SK-N-SH (cell line): ENCODE measurements at regions not wholly inside any gene's neighbourhood (a gene's known extent, or its start where the extent isn't known, plus 50 kb on each side); places are given as distances from the start of the nearest gene placed in this dataset.
A peak's percentile ranks its signal among the peaks of the same experiment; 100 is the strongest.

ENCODE experiments used
- CTCF ChIA-PET: fragments of 300-600, 350-600 bp; formaldehyde crosslinking; extraction: SDS; loops from one replicate; lab custom pipeline; 2021; lab: Yijun Ruan, JAX
- POLR2A ChIA-PET: fragments of 350-600 bp; sonication (Branson Sonifier 250); formaldehyde crosslinking; extraction: SDS; loops from one replicate; lab custom pipeline; 2020; ENCODE audit warnings: antibody characterized with exemption, inconsistent platforms; lab: Yijun Ruan, JAX
- DNase-seq: peaks from one replicate; pipeline ENCODE4 v3.0.0; 2012
- H2AFZ ChIP-seq: fragments of 200-600 bp; sonication (generic); 2 replicates; pipeline ENCODE4 v1.8.1; 2016; ENCODE audit warnings: antibody characterized with exemption, mild to moderate bottlenecking, low read depth
- H3F3A ChIP-seq: fragments of 200-600 bp; sonication (generic); replicated peaks from 2 replicates; pipeline ENCODE3; 2016; ENCODE audit warnings: antibody characterized with exemption, mild to moderate bottlenecking; ENCODE audit not compliant: insufficient read depth
- H3K27ac ChIP-seq, 2 experiments: fragments of 200-500 bp in 1 of 2; fragments of 200-600 bp in 1 of 2; sonication (Bioruptor generic) in 1 of 2; sonication (generic), shearing (Covaris generic) in 1 of 2; 2 replicates each; pipeline versions ENCODE4 v1.5.1 to v1.6.1; 2014 to 2016; ENCODE audit warnings: low read depth in 2 of 2, inconsistent platforms in 1 of 2, low read length in 1 of 2, mild to moderate bottlenecking in 1 of 2, mixed read lengths in 1 of 2
- H3K27me3 ChIP-seq: fragments of 200-600 bp; sonication (generic), shearing (Covaris generic); 2 replicates; pipeline ENCODE4 v1.6.1; 2016; ENCODE audit warnings: mixed run types; ENCODE audit not compliant: insufficient read depth
- H3K36me3 ChIP-seq, 2 experiments: fragments of 200-500 bp in 1 of 2; fragments of 200-600 bp in 1 of 2; sonication (Bioruptor generic) in 1 of 2; sonication (generic) in 1 of 2; replicated peaks in 1 of 2; 2 replicates each; pipeline versions ENCODE3 to v1.5.1; 2014 to 2016; ENCODE audit warnings: low read length in 1 of 2, mild to moderate bottlenecking in 1 of 2; ENCODE audit not compliant: insufficient read depth in 2 of 2, control insufficient read depth in 1 of 2
- H3K4me1 ChIP-seq, 2 experiments: fragments of 200-500 bp in 1 of 2; fragments of 200-600 bp in 1 of 2; sonication (Bioruptor generic) in 1 of 2; sonication (generic), shearing (Covaris generic) in 1 of 2; 2 replicates each; pipeline versions ENCODE4 v1.5.1 to v1.6.1; 2014 to 2016; ENCODE audit warnings: low read depth in 1 of 2, low read length in 1 of 2, mixed run types in 1 of 2; ENCODE audit not compliant: insufficient read depth in 2 of 2, control insufficient read depth in 1 of 2
- H3K4me2 ChIP-seq: fragments of 200-600 bp; sonication (generic), shearing (Covaris generic); 2 replicates; pipeline ENCODE4 v1.6.1; 2017; ENCODE audit warnings: mixed run types
- H3K4me3 ChIP-seq, 2 experiments: fragments of 200-500 bp in 1 of 2; fragments of 200-600 bp in 1 of 2; sonication (Bioruptor generic) in 1 of 2; sonication (generic), shearing (Covaris generic) in 1 of 2; 2 replicates each; pipeline versions ENCODE4 v1.5.1 to v1.8.1; 2014 to 2016; ENCODE audit warnings: low read depth in 2 of 2, inconsistent platforms in 1 of 2, low read length in 1 of 2, mild to moderate bottlenecking in 1 of 2, mixed read lengths in 1 of 2, moderate library complexity in 1 of 2
- H3K79me2 ChIP-seq: fragments of 200-600 bp; sonication (generic); 2 replicates; pipeline ENCODE4 v1.8.1; 2017; ENCODE audit warnings: mild to moderate bottlenecking; ENCODE audit not compliant: insufficient read depth
- H3K9ac ChIP-seq: fragments of 200-600 bp; sonication (generic); 2 replicates; pipeline ENCODE4 v1.6.1; 2017; ENCODE audit warnings: mixed run types
- H3K9me2 ChIP-seq: fragments of 200-600 bp; sonication (generic); 2 replicates; pipeline ENCODE4 v1.6.1; 2017; ENCODE audit warnings: mixed run types
- H3K9me3 ChIP-seq: fragments of 200-600 bp; sonication (generic); 2 replicates; pipeline ENCODE4 v1.6.1; 2017; ENCODE audit warnings: mixed run types, mild to moderate bottlenecking, moderate library complexity
- H4K20me1 ChIP-seq: fragments of 200-600 bp; sonication (generic); 2 replicates; pipeline ENCODE4 v1.6.1; 2017; ENCODE audit warnings: mild to moderate bottlenecking, mixed run types; ENCODE audit not compliant: insufficient read depth
- CHD2 ChIP-seq: fragments of 150-350 bp; IDR thresholded peaks from 2 replicates; pipeline ENCODE4 v1.6.1; 2018; ENCODE audit warnings: low read length; ENCODE audit not compliant: partially characterized antibody
- CTCF ChIP-seq: fragments of 200-600 bp; sonication (generic); IDR thresholded peaks from 2 replicates; pipeline ENCODE4 v1.6.1; 2017; ENCODE audit warnings: antibody characterized with exemption, mild to moderate bottlenecking, moderate library complexity
- EP300 ChIP-seq, 2 experiments: IDR thresholded peaks; 2 replicates each; pipeline versions ENCODE4 v1.4.0 to v1.6.1; 2012; ENCODE audit warnings: borderline replicate concordance in 1 of 2, low read depth in 1 of 2, low read length in 1 of 2
- FOXJ3 ChIP-seq: sonication (generic); formaldehyde crosslinking; IDR thresholded peaks from 2 replicates; pipeline ENCODE4 v1.5.1; 2020; ENCODE audit warnings: mild to moderate bottlenecking, missing genetic modification reagents
- FOXM1 ChIP-seq: IDR thresholded peaks from 2 replicates; pipeline ENCODE4 v1.4.0; 2012; ENCODE audit warnings: low read depth, mild to moderate bottlenecking
- GATA2 ChIP-seq: sonication (generic); formaldehyde crosslinking; IDR thresholded peaks from 2 replicates; pipeline ENCODE4 v1.5.0; 2020; ENCODE audit warnings: mild to moderate bottlenecking, missing genetic modification reagents
- IRF3 ChIP-seq: fragments of 150-350 bp; IDR thresholded peaks from 2 replicates; pipeline ENCODE4 v1.6.1; 2016; ENCODE audit warnings: mild to moderate bottlenecking, low read depth, low read length
- JUND ChIP-seq: IDR thresholded peaks from 2 replicates; pipeline ENCODE4 v1.4.0; 2012
- MXI1 ChIP-seq: IDR thresholded peaks from 2 replicates; pipeline ENCODE4 v1.6.1; 2012; ENCODE audit warnings: mild to moderate bottlenecking, low read depth, low read length, improper control_type of control experiment
- NFIC ChIP-seq: IDR thresholded peaks from 2 replicates; pipeline ENCODE4 v1.4.0; 2012; ENCODE audit warnings: borderline replicate concordance
- POLR2AphosphoS5 ChIP-seq: IDR thresholded peaks from 2 replicates; pipeline ENCODE4 v1.6.1; 2012; ENCODE audit warnings: low read depth, low read length
- RXRA ChIP-seq: IDR thresholded peaks from 2 replicates; pipeline ENCODE4 v1.4.0; 2012; ENCODE audit warnings: low read depth, mild to moderate bottlenecking, borderline replicate concordance
- SIN3A ChIP-seq: IDR thresholded peaks from 2 replicates; pipeline ENCODE4 v1.6.1; 2012; ENCODE audit warnings: low read depth, mild to moderate bottlenecking, low read length, moderate library complexity, borderline replicate concordance
- SMC3 ChIP-seq: IDR thresholded peaks from 2 replicates; pipeline ENCODE4 v1.6.1; 2012; ENCODE audit warnings: low read depth, low read length, improper control_type of control experiment
- TAF1 ChIP-seq: IDR thresholded peaks from 2 replicates; pipeline ENCODE4 v1.6.1; 2012; ENCODE audit warnings: low read depth, mild to moderate bottlenecking, low read length, moderate library complexity, borderline replicate concordance
- TCF12 ChIP-seq: IDR thresholded peaks from 2 replicates; pipeline ENCODE4 v1.4.0; 2012
- TEAD4 ChIP-seq: IDR thresholded peaks from 2 replicates; pipeline ENCODE4 v1.4.0; 2012; ENCODE audit warnings: mild to moderate bottlenecking, borderline replicate concordance; ENCODE audit not compliant: insufficient read depth
- WGBS: methylation state at CpG from one replicate; pipeline ENCODE4 v1.1.6; 2017; ENCODE audit warnings: low lambda C conversion rate; 5-methylcytosine and 5-hydroxymethylcytosine counted together
- TF ChIP-seq, protein P1 (sequence below): IDR thresholded peaks from 2 replicates; pipeline ENCODE4 v1.6.1; 2012; ENCODE audit warnings: mild to moderate bottlenecking, low read depth, low read length, moderate library complexity
- TF ChIP-seq, protein P2 (sequence below): IDR thresholded peaks from 2 replicates; pipeline ENCODE4; 2012

DNA sequence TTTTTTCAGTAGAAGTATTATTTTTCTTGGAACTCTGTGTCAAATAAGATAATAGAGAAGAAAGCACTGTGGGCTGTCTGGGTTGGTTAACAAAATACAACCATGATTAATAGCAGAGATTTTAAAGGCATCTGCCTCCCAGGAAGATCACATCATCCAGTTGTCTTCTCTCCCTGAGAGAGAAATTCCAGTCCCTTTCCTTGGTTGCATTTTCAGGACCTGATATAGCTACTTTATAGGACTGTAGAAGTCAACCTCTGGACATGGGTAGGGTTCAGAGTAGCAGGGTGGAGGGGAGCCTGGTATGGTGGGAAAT lies 309.9 kb upstream of the IGFBP3 start (continued):
- TF ChIP-seq, protein P1, sequence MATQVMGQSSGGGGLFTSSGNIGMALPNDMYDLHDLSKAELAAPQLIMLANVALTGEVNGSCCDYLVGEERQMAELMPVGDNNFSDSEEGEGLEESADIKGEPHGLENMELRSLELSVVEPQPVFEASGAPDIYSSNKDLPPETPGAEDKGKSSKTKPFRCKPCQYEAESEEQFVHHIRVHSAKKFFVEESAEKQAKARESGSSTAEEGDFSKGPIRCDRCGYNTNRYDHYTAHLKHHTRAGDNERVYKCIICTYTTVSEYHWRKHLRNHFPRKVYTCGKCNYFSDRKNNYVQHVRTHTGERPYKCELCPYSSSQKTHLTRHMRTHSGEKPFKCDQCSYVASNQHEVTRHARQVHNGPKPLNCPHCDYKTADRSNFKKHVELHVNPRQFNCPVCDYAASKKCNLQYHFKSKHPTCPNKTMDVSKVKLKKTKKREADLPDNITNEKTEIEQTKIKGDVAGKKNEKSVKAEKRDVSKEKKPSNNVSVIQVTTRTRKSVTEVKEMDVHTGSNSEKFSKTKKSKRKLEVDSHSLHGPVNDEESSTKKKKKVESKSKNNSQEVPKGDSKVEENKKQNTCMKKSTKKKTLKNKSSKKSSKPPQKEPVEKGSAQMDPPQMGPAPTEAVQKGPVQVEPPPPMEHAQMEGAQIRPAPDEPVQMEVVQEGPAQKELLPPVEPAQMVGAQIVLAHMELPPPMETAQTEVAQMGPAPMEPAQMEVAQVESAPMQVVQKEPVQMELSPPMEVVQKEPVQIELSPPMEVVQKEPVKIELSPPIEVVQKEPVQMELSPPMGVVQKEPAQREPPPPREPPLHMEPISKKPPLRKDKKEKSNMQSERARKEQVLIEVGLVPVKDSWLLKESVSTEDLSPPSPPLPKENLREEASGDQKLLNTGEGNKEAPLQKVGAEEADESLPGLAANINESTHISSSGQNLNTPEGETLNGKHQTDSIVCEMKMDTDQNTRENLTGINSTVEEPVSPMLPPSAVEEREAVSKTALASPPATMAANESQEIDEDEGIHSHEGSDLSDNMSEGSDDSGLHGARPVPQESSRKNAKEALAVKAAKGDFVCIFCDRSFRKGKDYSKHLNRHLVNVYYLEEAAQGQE: no peak
- TF ChIP-seq TEAD4 (peak; percentile 91), SMC3 (no peak), GATA2 (CRISPR knock-in tag) (no peak), NFIC (peak; percentile 92), SIN3A (0 out of 2 replicates have a peak, but pooled peaks have one; percentile 26)
- TF ChIP-seq, all 33 proteins: peak for 14

GRCh38 chr7:46230298-46230989 lies 309.4 kb upstream of the IGFBP3 start:
- Histone ChIP-seq H3K9me2 (no peaks in the 10 kb centered on the region), H3K4me1 (peaks cover 3 to 27% of the 10 kb centered on the region in 2 experiments; a peak in 3 of 4 replicates), H3K36me3 (no peaks in the 10 kb centered on the region), H3F3A (peaks cover 29% of the 10 kb centered on the region), H3K9me3 (no peaks in the 10 kb centered on the region), H3K27ac (peak overlapping the region; percentile 47 to 83; a peak in 3 of 4 replicates), H3K4me3 (no peak overlapping the region), H3K9ac (no peak overlapping the region), H2AFZ (no peak overlapping the region), H3K27me3 (no peaks in the 10 kb centered on the region), H3K79me2 (no peaks in the 10 kb centered on the region), H3K4me2 (peak overlapping the region; percentile 13; the same call in 1 of the 2 replicates), H4K20me1 (no peaks in the 10 kb centered on the region)
- ChIA-PET CTCF (no interaction called here), POLR2A (no interaction called here)
- no peak for DNase-seq
- WGBS: 26% methylated on average over 3 of the region's 3 CpGs
- TF ChIP-seq CTCF: no peak
- TF ChIP-seq TAF1: no peak
- no peak for TF ChIP-seq CHD2
- TF ChIP-seq MXI1: no peak
- TF ChIP-seq JUND: peak; percentile 67
- no peak for TF ChIP-seq POLR2AphosphoS5
- TF ChIP-seq IRF3: no peak
- 0 out of 2 replicates have a peak, but pooled peaks have one; percentile 40 for TF ChIP-seq RXRA
- TF ChIP-seq SIN3A: no peak
- TF ChIP-seq EP300 (IDR thresholded peaks at IDR 0.05; ENCODE audit: borderline replicate concordance in 1 of 2, low read depth in 1 of 2, low read length in 1 of 2): peak; percentile 29 to 50; a peak in 1 of 4 replicates
- no peak for TF ChIP-seq FOXJ3 (CRISPR knock-in tag)
- TF ChIP-seq, protein P2, sequence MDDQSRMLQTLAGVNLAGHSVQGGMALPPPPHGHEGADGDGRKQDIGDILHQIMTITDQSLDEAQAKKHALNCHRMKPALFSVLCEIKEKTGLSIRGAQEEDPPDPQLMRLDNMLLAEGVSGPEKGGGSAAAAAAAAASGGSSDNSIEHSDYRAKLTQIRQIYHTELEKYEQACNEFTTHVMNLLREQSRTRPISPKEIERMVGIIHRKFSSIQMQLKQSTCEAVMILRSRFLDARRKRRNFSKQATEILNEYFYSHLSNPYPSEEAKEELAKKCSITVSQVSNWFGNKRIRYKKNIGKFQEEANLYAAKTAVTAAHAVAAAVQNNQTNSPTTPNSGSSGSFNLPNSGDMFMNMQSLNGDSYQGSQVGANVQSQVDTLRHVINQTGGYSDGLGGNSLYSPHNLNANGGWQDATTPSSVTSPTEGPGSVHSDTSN: peak; percentile 82
- TF ChIP-seq, protein P1: no peak
- TF ChIP-seq SMC3: no peak
- no peak for TF ChIP-seq FOXM1
- TF ChIP-seq TCF12: peak; percentile 90
